HepG2 (cell line): ENCODE measurements at regions not wholly inside any gene's neighbourhood (a gene's known extent, or its start where the extent isn't known, plus 50 kb on each side); places are given as distances from the start of the nearest gene placed in this dataset.

Experiments used
- ATAC-seq: fragments of 200-7000 bp; cut with Tn5 transposase; 3 replicates; pipeline ENCODE4 v1.9.1; 2020; ENCODE audit warnings: mild to moderate bottlenecking, moderate library complexity
- BruUV-seq: library from RNA; stranded (reverse); fragments of 400-500 nt; replicated peaks from 2 replicates; lab custom pipeline; 2021; lab: Mats Ljungman, UMichigan
- CTCF ChIA-PET: fragments of 300-600 bp; formaldehyde crosslinking; extraction: SDS; loops from one replicate; lab custom pipeline; 2021; ENCODE audit warnings: low total read pairs, inconsistent platforms, low intra/inter-chr PET ratio; lab: Yijun Ruan, JAX
- POLR2A ChIA-PET: fragments of 350-600 bp; sonication (Branson Sonifier 250); formaldehyde crosslinking; loops from one replicate; lab custom pipeline; 2020; ENCODE audit warnings: antibody characterized with exemption, inconsistent platforms; lab: Yijun Ruan, JAX
- DNase-seq: peaks from one replicate; pipeline ENCODE4 v3.0.0-alpha.2; 2015; ENCODE audit warnings: low spot score
- FAIRE-seq: peaks from 3 replicates; lab custom pipeline; 2011; peaks lifted over from hg19 to GRCh38; lab: Jason Lieb, UNC
- H2AFZ ChIP-seq: one replicate; pipeline ENCODE4 v1.6.1; 2011; ENCODE audit warnings: low read length, inconsistent platforms
- H3K27ac ChIP-seq: fragments of 300-600 bp; 3 replicates; pipeline ENCODE4 v1.8.0; 2011; ENCODE audit warnings: mixed run types, mild to moderate bottlenecking, mixed read lengths, low read length, inconsistent platforms; ENCODE audit not compliant: insufficient read depth; ENCODE audit errors: extremely low read length
- H3K27me3 ChIP-seq, 2 experiments: fragments of 200-600 bp in 1 of 2; 2 replicates in 1 of 2; 3 replicates in 1 of 2; pipeline versions ENCODE4 v1.6.0 to v1.8.0; 2011; ENCODE audit warnings: low read length in 2 of 2, mild to moderate bottlenecking in 2 of 2, moderate library complexity in 2 of 2, inconsistent platforms in 1 of 2; ENCODE audit not compliant: insufficient read depth in 2 of 2, control insufficient read depth in 1 of 2
- H3K36me3 ChIP-seq, 2 experiments: fragments of 200-600 bp in 1 of 2; replicated peaks in 1 of 2; 2 replicates in 1 of 2; 3 replicates in 1 of 2; pipeline versions ENCODE4 v1.5.1 to v1.8.0; 2011; ENCODE audit warnings: low read length in 2 of 2, inconsistent platforms in 1 of 2; ENCODE audit not compliant: insufficient read depth in 2 of 2, control insufficient read depth in 1 of 2
- H3K4me1 ChIP-seq: 2 replicates; pipeline ENCODE4 v1.5.1; 2012; ENCODE audit warnings: low read length, inconsistent platforms; ENCODE audit not compliant: insufficient read depth
- H3K4me2 ChIP-seq: 2 replicates; pipeline ENCODE4 v1.6.0; 2011; ENCODE audit warnings: low read depth, low read length, inconsistent platforms
- H3K4me3 ChIP-seq, 3 experiments: fragments of 200-600 bp in 1 of 3; sonication (generic), shearing (Covaris generic) in 1 of 3; replicated peaks in 1 of 3; 2 replicates each; pipeline ENCODE4 v1.5.1; 2011 to 2016; ENCODE audit warnings: low read length in 3 of 3, inconsistent platforms in 2 of 3, low read depth in 2 of 3, mild to moderate bottlenecking in 2 of 3, control low read depth in 1 of 3, mixed read lengths in 1 of 3; ENCODE audit not compliant: insufficient read depth in 1 of 3
- H3K79me2 ChIP-seq: one replicate; pipeline ENCODE4 v1.6.1; 2011; ENCODE audit warnings: low read length, inconsistent platforms; ENCODE audit not compliant: insufficient read depth
- H3K9ac ChIP-seq: 2 replicates; pipeline ENCODE4 v1.6.0; 2011; ENCODE audit warnings: mild to moderate bottlenecking, low read depth, low read length, inconsistent platforms; ENCODE audit not compliant: insufficient read depth
- H3K9me3 ChIP-seq: 2 replicates; pipeline ENCODE4 v1.5.1; 2012; ENCODE audit warnings: mild to moderate bottlenecking, low read length
- H4K20me1 ChIP-seq: 2 replicates; pipeline ENCODE4 v1.6.0; 2011; ENCODE audit warnings: inconsistent platforms, mild to moderate bottlenecking, low read length, moderate library complexity; ENCODE audit not compliant: insufficient read depth
- BHLHE40 ChIP-seq: IDR thresholded peaks from 2 replicates; pipeline ENCODE4 v1.6.1; 2011; ENCODE audit warnings: low read length, improper control_type of control experiment
- GFI1 ChIP-seq: sonication (generic); formaldehyde crosslinking; IDR thresholded peaks from 2 replicates; pipeline ENCODE4 v1.5.0; 2020; ENCODE audit warnings: missing genetic modification reagents, mild to moderate bottlenecking, borderline replicate concordance
- GMEB2 ChIP-seq: IDR thresholded peaks from 2 replicates; pipeline ENCODE4 v1.6.1; 2016; ENCODE audit warnings: missing biosample characterization, missing genetic modification reagents, low read depth
- JDP2 ChIP-seq: sonication (generic); formaldehyde crosslinking; IDR thresholded peaks from 2 replicates; pipeline ENCODE4 v1.8.1; 2022; ENCODE audit warnings: missing genetic modification reagents, borderline replicate concordance
- PHF5A ChIP-seq: IDR thresholded peaks from one replicate; pipeline ENCODE4 v1.6.1; 2018; ENCODE audit warnings: low read depth, missing genetic modification reagents; ENCODE audit not compliant: unreplicated experiment
- TOE1 ChIP-seq: sonication (generic); formaldehyde crosslinking; IDR thresholded peaks from 2 replicates; pipeline ENCODE4 v1.4.0; 2020; ENCODE audit warnings: mild to moderate bottlenecking, missing genetic modification reagents
- ZBTB7A ChIP-seq: sonication (generic); formaldehyde crosslinking; IDR thresholded peaks from 2 replicates; pipeline ENCODE4 v1.8.0; 2022; ENCODE audit warnings: mild to moderate bottlenecking, missing genetic modification reagents
- ZGPAT ChIP-seq: IDR thresholded peaks from 2 replicates; pipeline ENCODE4 v1.6.1; 2016; ENCODE audit warnings: mild to moderate bottlenecking
- ZNF136 ChIP-seq: sonication (generic); formaldehyde crosslinking; IDR thresholded peaks from 2 replicates; pipeline ENCODE4 v1.8.1; 2022; ENCODE audit warnings: low read depth, mild to moderate bottlenecking, moderate library complexity, missing genetic modification reagents
- ZNF713 ChIP-seq: sonication (generic); formaldehyde crosslinking; IDR thresholded peaks from 2 replicates; pipeline ENCODE4 v1.4.0; 2020; ENCODE audit warnings: mild to moderate bottlenecking, missing genetic modification reagents
- WGBS: methylation state at CpG from one replicate; pipeline ENCODE4 v1.1.6; 2017; ENCODE audit warnings: low lambda C conversion rate; 5-methylcytosine and 5-hydroxymethylcytosine counted together
- in situ Hi-C: cut with HindIII; loops from 2 replicates; pipeline ENCODE4 v1.10.0; 2017; ENCODE audit warnings: low pct_unique_long_range_greater_than_20kb; ENCODE audit not compliant: extremely low pct_ligation_motif_present
- intact Hi-C: fragments of 100-400 bp; cut with micrococcal nuclease; formaldehyde crosslinking; loops from one replicate; pipeline ENCODE4 v1.10.0; 2022; ENCODE audit not compliant: unreplicated experiment

DNA sequence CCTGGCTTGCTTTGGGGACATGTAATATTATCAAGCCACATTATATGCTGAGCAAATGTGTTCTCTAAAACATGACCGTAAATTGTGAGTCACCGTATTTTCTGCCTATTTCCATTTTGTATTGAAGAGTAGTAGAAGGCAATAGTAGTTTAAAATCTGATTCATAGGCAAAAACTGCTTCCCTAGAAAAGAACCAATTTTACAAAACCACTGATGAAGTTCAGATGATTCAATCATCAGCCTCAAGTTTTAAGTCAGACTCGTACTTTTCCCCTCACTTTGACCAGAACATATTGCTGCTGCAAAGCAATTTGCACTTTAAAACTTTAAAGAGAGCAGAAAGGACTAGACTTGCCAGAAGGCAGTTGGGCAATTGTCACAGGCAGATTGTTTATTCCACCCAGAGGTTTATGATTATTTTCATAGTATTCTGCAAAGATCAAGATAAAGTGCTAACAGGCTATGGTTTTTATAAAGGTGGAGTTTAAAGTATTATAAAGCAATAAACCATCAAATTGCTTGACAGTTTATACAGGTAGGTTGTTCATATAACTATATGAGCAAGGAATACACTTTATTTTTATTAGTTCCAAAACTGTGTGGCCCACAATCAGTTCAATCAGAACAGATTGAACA is 168.2 kb downstream of the ETV1 start:
- peaks cover 77% of the 10 kb centered on the region for H3K9me3 ChIP-seq
- H2AFZ ChIP-seq = no peak overlapping the region
- TF ChIP-seq PHF5A (CRISPR knock-in tag) (no peak), GMEB2 (CRISPR knock-in tag) (no peak), JDP2 (CRISPR knock-in tag) (no peak), TOE1 (CRISPR knock-in tag) (no peak)
- ChIA-PET POLR2A (no interaction called here), CTCF (no interaction called here)
- FAIRE-seq (no peak), ATAC-seq (no peak), DNase-seq (no peak)
- no peak overlapping the region for H3K4me2 ChIP-seq
- no peaks in the 10 kb centered on the region for H3K4me1 ChIP-seq
- in situ Hi-C loops = no loop called here
- no peaks in the 10 kb centered on the region for H3K27me3 ChIP-seq
- H4K20me1 ChIP-seq = no peaks in the 10 kb centered on the region
- H3K9ac ChIP-seq = no peak overlapping the region
- WGBS = 44% methylated on average over 3 of the region's 3 CpGs
- H3K79me2 ChIP-seq = no peaks in the 10 kb centered on the region
- no peak overlapping the region for H3K4me3 ChIP-seq
- H3K36me3 ChIP-seq = no peaks in the 10 kb centered on the region
- BruUV-seq = no TSS peak
- intact Hi-C loops = loop anchor here (10.0 kb wide), 1 partner anchor 684 kb away; no protein-coding TSS in a partner anchor
- no peak overlapping the region for H3K27ac ChIP-seq

GRCh38 chr7:13822678-13823077 is 166.8 kb downstream of the ETV1 start:
- Histone ChIP-seq H3K4me3 (no peak overlapping the region), H4K20me1 (no peaks in the 10 kb centered on the region), H3K4me2 (no peak overlapping the region), H2AFZ (no peak overlapping the region), H3K9me3 (peaks cover 65% of the 10 kb centered on the region), H3K36me3 (no peaks in the 10 kb centered on the region), H3K9ac (no peak overlapping the region), H3K4me1 (no peaks in the 10 kb centered on the region), H3K27ac (no peak overlapping the region), H3K79me2 (no peaks in the 10 kb centered on the region), H3K27me3 (no peaks in the 10 kb centered on the region)
- in situ Hi-C loops = no loop called here
- no peak for FAIRE-seq
- BruUV-seq = no TSS peak
- no peak for DNase-seq
- 54% methylated on average over 3 of the region's 3 CpGs for WGBS
- CTCF ChIA-PET = no interaction called here
- POLR2A ChIA-PET = no interaction called here
- no peak for ATAC-seq
- TF ChIP-seq BHLHE40 (no peak), ZGPAT (CRISPR knock-in tag) (no peak), ZNF136 (CRISPR knock-in tag) (no peak), PHF5A (CRISPR knock-in tag) (no peak), ZNF713 (CRISPR knock-in tag) (no peak), GFI1 (CRISPR knock-in tag) (no peak), ZBTB7A (CRISPR knock-in tag) (no peak)
- intact Hi-C loops = loop anchor here (10.0 kb wide), 1 partner anchor 682 kb away; no protein-coding TSS in a partner anchor
